ENCODE measurements at regions not wholly inside any gene's neighbourhood (a gene's known extent, or its start where the extent isn't known, plus 50 kb on each side); places are given as distances from the start of the nearest gene placed in this dataset.
A peak's percentile ranks its signal among the peaks of the same experiment; 100 is the strongest.

DNA sequence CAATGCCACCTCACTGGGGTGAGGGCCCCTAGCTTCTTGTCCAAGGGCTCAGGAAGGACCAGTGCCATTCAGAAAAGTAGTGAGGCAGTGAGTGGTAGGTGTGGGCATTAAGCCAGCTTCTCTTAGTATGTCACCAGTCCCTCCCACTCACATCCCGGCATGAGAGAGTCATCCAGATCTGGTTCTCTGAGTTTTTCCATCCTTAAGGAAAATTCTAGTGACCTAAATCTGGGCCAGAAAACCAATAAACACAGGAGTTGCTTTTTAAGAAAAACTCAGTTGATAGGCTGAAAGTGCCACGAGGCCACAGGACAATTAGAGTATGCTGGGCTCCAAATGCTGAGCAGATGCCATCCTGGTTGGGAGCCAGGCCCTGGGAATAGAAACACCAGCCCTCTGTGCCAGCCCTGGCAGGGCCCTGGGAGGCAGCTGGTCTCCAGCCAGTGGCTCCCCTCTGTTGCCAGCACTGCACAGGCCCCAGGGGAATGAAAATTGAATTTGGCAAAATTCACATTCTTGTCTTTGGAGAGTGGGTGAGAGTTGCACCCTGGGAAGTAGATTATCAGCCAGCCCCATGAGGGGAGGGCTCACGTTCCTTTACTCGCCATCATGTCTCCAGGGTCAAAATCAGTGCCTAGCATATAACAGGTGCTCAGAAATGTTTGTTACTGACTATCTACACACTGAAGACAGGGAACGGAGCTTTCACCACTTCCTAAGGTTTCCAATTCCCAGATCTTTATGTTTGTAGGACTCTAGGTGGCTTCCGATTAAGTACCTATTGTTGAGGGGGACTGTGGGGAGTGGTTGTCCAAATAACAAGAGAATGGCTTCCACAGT is 52.8 kb downstream of the FAM43A start:
- no peak for DNase-seq

DNA sequence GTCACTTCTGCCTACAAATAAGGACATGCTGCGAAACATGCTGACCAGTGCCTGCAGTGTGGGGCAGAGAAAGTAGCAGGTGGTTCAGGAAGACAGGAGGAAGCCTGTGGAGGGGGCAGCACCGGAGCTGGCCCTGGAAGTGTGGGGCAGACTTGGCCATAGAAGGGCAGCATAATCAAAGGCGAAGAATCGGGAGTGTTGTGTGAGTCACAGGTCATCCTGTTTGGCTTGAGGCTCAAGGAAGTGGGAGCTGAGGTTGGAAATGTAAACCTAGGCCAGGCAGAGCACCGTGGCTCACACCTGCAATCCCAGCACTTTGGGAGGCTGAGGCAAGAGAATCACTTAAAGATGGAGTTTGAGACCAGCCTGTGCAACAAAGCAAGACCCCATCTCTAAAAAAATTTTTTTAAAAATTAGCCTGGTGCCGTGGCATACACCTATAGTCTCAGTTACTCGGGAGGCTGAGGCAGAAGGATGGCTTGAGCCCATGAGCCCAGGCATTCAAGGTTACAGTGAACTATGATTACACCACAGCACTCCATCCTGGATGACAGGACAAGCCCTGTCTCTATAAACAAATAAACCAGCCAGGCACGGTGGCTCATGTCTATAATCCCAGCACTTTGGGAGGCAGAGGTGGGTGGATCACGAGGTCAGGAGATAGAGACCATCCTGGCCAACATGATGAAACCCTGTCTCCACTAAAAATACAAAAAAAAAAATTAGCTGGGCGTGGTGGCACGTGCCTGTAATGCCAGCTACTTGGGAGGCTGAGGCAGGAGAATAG is 54.0 kb downstream of the FAM43A start:
- peak; percentile 13 for DNase-seq

DNA sequence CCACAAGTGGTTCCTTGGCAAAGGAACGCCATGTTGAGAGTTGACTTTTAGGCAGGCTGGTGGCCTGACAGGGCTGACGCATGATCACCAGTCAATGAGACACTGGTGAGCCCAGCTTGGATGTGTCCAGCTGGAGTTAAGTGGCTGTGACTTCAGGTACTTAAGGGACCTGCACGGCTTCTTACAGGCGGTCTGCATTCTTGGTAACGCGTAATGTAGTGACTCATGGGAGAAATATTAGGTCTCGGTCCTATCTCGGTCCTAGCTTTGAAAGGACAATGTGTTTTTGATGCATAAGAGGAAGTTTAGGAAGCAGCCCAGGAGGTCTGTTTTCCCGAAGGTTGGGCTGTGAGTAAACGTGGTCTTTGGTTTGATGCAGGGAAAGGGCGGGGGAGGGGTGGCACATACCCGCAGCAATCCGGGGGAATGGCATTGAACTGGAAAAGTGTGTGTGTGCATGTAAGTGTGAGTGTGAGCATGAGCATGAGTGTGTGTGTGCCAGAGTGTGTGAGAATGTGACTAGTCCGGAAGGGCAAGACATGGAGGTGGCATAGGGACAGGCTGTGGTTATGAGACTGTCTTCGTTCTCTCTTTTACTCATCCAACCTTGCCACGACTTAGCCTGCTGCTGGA is 55.3 kb downstream of the FAM43A start:
- peak; percentile 41 for DNase-seq

DNA sequence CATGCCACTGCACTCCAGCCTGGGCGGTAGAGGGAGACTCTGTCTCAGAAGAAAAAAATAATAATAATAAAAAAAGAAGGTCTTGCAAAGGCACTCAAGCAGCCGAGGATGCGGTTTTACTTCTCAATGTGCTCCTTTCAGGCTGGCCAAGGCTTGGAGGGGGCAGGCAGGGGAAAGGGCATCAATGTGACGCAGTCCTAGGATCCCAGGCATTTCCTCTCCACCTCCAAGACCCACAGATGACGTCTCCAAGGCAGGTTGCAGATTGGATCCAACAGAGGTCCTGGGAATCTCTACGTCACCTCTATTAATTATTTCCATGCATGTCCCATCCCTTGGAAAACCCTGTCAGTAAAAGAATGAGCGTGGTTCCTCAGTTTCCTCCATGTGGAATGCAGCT is 56.2 kb downstream of the FAM43A start:
- no peak for DNase-seq

DNA sequence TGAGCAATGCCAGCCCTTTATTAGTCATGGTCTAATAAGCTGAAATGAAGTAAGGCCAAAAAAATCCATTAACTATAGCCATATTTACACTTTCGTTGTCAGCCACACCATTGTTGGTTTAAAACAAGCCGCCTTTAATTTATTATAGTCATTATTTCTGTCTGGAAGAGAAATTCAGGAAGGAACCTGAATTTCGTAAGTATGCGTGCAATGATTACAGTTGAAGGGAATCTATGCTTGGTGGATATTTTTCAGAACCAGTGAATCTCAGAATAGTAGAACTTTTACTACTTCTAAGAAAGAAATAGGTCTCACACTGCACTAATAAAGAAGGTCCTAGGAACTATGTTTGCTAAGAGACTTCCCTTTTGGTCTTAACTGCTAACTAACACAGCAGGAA is 59.1 kb downstream of the FAM43A start:
- DNase-seq: no peak

DNA sequence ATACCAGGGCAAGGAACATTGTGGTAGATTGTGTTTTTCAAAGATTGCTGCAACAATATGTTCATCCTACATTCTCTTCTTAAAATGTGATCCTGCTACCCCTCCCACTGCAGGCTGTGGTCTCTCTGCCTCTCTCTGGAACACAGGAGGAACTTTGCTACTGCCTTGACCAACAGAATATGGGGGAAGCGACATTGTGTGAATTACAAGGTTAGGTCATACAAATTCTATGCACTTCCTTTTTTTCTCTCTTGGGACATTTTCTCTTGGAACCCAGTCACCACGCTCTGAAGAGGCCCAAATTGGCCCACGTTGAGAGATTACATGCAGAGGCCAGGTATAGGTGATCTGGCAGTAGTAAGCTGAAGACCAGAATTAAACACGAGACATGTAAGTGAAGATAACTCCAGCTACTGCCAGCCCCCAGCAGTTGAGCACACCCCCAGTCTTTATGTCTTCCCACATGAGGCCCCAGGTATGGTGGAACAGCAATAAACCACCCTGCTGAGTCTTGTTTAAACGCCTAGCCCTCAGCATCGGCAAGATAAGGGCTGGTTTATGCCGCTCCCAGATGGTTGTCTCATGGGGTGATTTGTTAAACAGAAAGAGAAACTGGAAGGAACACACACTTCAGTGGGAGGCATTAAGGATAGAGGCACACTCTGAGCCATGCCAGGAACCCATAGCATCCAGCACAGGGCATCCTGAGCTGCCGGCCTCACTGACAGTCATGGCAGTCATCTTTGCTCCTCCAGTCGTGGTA is 59.9 kb downstream of the FAM43A start:
- DNase-seq: no peak

DNA sequence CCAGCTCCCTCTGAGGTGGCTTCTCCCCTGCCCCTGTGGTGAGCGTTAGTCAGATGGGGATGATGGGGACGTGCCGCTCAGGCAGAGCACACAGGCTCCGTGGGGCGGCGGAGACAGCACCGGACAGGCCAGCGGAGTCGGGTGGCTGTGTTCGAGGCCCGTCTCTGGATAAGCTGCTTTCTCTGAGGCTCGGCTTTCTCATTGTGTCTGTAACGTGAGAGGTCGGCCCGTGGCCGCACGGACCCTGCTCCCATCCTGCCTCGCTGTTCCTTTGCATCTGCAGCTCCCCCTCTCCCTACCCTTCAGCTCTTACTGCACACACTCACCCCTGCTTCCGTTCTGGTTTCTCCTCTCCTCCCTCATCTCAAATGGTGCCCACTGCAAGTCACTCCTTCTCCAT is 62.5 kb downstream of the FAM43A start:
- no peak for DNase-seq

DNA sequence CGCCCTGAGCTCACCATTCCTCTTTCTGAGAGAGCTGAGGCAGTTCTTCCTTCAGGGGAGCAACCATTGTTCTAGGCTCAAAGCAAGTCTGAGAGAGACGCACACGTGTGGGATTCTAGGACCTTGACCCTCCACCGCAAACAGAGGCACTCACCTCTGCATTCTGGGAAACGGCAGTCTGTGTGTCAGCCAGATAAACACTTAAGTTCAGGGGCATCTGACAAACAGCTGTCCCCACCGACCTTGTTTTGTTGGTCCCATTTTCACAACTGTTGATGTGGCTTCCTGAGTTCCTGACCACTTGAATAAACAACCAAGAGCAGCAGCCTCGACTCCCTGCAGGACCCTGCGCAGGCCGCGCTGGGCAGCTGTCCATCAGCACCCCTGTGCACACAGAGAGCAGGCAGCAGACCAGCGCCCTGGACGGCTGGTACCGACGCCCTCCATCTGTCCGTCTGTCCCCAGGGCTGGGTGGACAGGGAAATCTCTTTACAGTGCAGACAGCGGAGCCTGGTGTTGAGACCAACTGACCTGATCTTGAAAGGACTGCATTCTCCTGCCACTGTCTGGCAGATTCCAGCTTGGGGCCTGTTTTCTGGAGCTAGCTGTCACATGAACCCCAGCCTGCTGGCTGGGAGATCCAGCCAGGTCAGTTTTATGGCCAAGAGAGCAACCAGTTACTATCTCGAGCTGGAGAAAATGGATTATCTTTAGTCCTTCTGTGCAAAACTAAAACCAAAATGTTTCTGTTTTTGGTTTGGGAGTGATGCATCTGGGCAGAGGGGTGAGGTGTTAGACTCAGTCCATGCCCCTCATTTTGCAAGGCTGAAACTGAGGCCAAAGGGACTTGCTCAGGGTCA is 64.2 kb downstream of the FAM43A start:
- peak; percentile 27 for DNase-seq

DNA sequence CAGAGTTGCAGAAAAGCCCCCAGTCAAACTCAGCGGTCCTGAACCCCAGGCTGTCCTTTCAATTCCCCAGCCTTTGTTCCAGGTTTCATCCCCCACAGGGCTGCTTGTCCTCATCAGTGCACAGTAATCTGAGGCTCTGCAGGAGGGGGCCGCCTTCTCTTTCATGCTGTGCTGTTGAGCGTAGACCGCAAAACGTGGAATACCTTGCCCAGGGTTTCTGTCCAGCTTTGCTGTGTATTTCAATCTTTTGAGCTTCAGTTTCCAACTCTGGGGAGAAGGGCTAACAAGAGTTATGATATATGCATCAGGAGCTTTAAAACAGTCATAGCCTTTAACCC is 64.8 kb downstream of the FAM43A start:
- no peak for DNase-seq

DNA sequence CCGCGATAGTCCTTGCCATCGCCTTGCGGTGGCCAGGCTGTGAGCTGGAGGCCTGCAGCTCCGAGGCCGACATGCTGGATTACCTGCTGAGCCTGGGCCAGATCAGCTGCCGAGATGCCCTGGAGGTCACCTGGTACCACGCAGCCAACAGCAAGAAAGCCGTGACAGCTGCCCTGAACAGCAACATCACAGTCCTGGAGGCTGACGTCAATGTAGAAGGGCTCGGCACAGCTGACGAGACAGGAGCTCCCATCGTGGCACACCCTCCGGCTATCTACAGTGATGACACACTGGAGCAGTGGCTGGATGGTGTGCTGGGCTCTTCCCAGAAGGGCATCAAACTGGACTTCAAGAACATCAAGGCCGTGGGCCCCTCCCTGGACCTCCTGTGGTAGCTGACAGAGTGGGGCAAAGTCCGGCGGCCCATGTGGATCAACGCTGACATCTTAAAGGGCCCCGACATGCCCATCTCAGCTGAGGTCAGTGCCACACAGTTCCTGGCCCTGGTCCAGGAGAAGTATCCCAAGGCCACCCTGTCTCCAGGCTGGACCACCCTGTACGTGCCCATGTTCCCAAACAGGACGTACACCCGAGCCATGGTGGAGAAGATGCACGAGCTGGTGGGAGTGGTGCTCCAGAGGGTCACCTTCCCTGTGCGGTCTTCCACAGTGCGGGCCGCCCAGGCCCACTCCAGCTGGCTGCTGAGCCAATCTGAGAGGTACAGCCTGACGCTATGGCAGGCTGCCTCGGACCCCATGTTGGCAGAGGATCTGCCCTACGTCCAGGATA is 70.2 kb downstream of the FAM43A start:
- DNase-seq: no peak

DNA sequence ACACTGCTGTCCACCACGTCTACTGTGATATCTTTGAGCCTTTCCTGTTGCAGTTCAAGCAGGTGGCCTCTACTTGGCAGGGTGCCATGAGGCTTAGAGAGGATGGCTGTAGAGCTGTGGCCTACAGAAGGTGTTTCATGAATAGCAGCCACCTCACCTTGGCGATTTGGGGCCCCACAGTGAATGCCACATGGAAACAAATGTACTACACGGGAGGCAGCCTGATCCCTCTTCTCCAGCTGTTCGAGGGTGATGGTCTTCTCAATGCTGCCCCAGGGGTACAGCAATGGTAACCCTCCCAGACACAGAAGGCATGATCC is 70.7 kb downstream of the FAM43A start:
- DNase-seq: peak; percentile 63

DNA sequence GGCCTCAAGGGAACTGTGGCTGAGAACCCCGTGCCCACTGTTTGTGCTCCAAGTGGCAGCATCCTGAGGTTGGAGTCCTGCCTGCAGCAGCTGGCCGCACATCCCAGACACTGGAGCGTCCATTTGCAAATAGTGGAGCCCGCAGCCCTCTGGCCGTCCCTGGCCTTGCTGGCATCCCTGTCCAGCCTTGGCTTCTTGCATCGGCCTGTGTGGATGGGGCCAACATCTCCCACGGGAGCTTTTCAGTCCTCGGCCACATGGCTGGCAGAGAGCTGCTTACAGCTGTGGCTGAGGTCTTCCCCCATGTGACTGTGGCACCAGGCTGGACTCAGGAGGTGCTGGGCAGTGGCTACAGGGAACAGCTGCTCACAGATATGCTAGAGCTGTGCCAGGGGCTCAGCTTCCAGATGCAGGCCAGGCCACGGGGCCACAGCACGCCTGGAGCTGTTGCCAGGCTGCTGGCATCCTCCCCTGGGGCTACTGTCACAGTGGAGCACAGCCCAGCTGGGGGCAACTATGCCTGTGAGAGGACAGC is 71.2 kb downstream of the FAM43A start:
- no peak for DNase-seq

DNA sequence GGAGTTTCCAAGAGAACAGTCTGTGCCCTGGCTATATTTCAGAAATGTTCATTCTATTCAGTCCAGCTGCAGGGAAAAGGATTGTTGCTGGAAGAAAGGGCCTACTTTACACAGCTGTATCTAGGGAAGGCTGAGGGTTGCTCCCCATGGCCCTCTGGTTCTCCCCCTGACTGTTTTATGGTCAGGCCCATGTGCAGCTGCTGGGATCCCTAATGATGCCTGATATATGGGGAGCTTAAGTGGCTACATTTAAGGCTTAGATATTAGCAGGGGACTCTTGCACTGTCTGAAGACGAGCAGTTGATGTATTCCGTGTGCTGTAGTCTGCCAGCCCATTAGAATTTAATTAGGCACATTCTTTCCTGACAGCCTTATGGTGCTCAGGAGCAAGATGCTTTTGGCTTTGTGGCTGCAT is 72.0 kb downstream of the FAM43A start:
- no peak for DNase-seq

DNA sequence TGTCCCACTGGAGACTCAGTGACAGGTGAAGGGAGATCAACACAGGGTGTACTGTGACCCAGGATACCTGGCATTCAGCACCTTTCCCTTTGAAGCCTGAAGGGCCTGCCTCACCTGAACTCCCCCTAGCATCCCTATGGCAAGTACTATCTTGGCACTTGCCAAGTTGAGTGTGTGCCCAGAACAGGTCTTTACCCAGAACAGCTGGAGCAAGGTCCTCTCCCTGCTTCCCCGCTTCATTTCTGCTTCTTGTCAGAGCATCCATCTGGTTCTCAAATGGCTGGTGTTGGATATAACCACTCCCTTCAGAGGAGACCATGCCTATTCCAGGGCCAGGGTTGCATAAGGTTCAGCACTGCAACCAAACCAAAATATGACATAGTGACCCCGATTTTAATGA is 73.0 kb downstream of the FAM43A start:
- no peak for DNase-seq

DNA sequence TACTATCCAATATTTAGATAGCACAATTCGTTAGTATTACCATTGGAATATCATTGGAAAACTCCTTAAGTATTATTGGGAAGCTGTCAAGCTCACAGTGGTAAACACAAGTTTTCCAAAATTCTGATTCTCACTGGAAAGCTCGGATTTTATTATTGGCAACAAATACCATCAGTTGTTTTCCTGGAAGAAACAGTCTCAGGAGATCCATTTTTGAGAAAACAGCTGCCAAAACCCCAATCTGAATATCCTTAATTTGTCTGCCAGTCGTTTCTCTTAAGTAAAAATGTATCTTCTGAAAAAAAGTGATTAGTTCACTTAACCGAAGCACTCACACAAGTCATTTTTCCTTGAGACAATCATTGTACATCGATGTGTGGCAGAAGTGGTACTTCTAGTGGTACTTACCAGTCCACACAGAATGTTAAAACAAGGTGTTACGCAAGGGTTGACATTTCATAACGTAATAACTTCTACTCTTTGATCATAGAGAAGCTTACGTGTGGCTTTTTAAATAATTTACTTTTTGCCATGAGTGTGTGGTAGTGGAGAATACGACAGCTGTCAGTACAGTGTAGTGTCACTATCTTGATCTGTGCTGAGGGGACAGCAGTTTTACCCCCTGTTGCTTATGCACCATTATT is 74.9 kb downstream of the FAM43A start:
- DNase-seq: no peak

DNA sequence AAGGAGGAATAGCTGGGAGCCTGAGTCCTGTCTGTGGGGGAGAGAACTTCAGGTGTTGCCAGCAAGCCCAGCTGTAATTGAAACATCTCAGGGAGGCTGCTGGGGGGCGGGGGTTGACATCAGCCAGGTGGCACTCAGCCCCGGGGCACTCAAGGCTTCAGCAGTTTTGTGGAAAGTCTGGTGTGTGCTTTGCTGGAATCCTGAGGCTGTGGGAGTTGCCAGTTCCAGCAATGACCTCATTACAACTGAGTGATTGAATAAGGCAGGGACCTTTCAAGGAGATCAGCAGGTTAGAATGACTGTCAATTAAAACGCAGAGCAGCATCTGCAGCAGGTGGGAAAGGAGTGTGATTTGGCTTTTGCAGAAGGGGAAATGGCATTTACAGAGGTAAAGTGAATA is 75.7 kb downstream of the FAM43A start:
- DNase-seq: peak; percentile 24

DNA sequence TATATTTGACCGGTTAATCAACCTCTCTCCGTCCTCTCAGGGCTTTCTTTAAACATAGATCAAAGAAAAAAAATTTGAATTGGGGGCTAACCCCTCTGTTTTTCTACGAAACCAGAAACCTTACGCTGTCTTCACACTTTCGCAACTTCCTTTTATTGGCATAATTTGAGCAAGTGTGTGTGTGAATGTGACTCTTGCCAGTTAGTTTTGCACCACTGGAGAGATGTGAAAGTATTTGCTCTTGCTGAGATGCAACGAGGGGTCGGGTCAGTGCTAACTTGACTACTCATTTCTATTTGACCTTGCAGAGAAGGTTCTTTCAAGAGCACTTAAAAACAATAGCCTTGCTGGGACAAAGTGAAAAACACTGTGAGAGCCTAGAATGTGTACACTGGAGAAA is 81.2 kb downstream of the FAM43A start:
- no peak for DNase-seq

DNA sequence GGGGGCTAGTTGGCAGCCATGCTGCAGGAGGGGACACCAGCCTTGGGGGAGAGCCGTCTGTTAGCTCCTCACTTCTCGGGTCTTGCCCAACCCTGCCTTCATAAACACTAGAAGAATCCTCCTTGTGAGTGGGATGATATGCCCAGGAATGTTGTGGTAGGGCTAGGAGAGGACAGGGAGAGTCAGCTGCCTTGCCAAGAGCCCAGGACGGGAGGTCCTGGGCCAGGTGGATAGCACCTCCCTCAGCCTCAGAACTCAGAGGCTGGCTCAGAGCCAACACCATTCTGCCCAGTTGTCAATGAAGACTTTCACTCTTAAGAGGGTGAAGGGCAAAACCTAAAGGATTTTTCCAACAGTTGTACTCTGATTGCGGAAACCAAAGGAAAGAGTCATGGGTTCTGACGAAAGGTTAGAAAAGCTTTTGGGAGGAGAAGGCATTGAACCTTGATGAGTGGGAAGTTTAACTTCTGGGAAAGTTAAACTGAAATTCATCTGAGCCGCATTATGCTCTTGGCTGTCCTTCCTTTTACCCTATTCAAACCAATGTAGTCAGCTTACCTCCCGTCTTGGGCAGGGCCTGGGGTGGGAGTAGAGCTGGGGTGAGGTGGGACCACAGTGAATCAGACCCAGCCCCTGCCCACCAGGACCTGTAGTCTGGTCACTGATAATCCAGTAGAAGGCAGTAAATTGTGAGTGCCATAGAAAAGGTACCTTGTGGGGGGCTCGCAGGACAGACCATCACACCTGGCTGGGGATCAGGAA is 81.9 kb downstream of the FAM43A start:
- DNase-seq: no peak

DNA sequence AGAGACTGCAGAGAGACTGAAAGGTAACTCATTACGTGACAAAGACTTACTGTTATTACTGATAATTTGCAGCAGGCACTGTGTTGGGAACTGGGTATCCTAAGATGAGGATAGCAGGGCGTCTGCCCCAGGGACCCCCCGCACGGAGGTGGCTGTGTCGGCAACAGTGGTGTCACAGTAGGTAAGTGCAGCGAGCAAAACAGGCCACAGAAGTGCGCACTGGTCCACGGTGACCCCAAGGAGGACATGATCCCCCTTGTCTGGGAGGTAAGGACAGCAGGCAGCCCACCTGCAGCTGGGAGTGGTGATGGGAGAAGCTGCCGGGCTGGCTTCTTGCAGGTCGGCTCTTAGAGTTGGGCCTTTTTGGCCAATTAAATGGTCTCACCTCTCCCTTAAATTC is 82.9 kb downstream of the FAM43A start:
- no peak for DNase-seq
